ENCODE measurements at regions not wholly inside any gene's neighbourhood (a gene's known extent, or its start where the extent isn't known, plus 50 kb on each side); places are given as distances from the start of the nearest gene placed in this dataset.

DNA sequence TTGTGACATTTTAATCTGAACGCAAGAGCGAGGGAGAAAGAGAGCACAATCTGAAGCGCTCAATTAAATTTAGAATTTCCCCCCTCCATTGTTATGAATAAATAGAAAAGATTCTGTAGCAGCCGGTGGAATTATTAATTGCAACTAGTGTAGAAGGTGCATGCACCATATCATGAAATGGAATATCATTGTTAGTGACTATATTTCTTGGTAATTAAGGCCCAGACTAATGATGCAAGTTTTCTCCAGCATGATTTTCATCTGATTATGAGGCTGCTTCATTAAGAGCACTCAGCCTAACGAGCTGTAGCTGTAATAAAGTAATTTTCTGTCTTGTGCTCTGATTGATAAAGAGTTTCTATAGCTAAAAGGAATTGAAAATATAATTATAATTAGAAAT is 432.2 kb upstream of the SPRED2 start:
- no peak overlapping the region for H3K4me3 ChIP-seq (ENCODE audit: low read depth, low read length)
- no peak for DNase-seq (ENCODE audit: low read depth)
- TF ChIP-seq, protein P1, sequence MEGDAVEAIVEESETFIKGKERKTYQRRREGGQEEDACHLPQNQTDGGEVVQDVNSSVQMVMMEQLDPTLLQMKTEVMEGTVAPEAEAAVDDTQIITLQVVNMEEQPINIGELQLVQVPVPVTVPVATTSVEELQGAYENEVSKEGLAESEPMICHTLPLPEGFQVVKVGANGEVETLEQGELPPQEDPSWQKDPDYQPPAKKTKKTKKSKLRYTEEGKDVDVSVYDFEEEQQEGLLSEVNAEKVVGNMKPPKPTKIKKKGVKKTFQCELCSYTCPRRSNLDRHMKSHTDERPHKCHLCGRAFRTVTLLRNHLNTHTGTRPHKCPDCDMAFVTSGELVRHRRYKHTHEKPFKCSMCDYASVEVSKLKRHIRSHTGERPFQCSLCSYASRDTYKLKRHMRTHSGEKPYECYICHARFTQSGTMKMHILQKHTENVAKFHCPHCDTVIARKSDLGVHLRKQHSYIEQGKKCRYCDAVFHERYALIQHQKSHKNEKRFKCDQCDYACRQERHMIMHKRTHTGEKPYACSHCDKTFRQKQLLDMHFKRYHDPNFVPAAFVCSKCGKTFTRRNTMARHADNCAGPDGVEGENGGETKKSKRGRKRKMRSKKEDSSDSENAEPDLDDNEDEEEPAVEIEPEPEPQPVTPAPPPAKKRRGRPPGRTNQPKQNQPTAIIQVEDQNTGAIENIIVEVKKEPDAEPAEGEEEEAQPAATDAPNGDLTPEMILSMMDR (conservative IDR thresholded peaks at IDR 0.05; ENCODE audit: low read depth, low read length): no peak

DNA sequence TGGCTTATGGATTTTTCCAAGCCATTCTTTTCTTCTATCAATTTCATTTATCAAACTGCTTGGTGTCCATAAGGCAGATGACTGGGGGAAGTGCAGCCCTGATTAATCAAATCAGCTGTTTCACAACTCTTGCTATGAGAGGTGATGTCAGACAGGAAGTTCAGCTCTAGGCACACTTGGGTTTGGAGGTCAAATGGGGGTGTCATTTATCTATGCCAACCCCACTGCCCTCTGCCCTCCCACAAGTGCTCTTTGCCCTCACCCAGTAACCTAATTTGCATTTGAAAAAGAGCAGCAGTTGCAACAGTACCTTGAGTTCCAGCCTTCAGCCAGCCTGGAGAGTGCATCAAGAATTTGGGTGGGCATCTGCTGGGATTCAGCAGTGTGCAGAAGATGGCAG is 431.3 kb upstream of the SPRED2 start:
- no peak for DNase-seq (ENCODE audit: low read depth)
- H3K4me3 ChIP-seq (ENCODE audit: low read depth, low read length): no peak overlapping the region
- TF ChIP-seq, protein P1 (conservative IDR thresholded peaks at IDR 0.05; ENCODE audit: low read depth, low read length): no peak

DNA sequence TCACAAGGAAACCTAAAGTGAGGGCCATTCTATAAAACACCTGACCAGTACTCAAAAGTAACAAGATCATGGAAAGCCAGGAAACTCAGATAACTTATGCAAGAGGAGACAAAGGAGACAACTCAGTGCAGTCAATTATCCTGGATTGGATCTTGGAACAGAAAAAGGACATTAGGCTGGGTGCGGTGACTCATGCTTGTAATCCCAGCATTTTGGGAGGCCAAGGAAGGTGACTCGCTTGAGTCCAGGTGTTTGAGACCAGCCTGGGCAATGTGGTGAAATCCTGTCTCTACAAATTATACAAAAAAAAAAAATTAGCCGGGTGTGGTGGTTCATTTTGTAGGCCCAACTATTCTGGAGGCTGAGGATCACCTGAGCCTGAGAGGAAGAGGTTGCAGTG is 424.5 kb upstream of the SPRED2 start:
- DNase-seq (ENCODE audit: low read depth): no peak
- TF ChIP-seq, protein P1 (conservative IDR thresholded peaks at IDR 0.05; ENCODE audit: low read depth, low read length): no peak
- H3K4me3 ChIP-seq (ENCODE audit: low read depth, low read length): no peak overlapping the region

DNA sequence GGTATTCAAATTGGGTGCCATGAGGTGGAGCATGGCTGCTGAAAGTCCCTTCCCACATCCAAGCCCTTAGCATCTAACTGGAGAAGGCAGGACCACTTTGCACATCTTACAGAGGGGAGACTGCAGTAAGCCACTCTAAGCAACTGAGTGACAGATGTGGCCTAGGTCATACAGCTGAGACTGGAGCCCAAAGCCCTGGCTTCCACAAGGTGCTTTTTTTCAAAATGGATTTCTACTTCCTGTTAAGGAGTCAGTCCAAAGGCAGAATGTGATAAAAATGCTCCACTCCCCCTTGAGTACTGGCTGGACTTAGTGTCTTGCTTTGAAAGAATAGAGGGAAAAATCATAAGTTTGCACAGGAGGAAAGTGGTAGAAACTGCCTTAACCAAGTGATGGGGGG is 424.0 kb upstream of the SPRED2 start:
- H3K4me3 ChIP-seq (ENCODE audit: low read depth, low read length): no peak overlapping the region
- TF ChIP-seq, protein P1 (conservative IDR thresholded peaks at IDR 0.05; ENCODE audit: low read depth, low read length): no peak
- DNase-seq (ENCODE audit: low read depth): no peak

DNA sequence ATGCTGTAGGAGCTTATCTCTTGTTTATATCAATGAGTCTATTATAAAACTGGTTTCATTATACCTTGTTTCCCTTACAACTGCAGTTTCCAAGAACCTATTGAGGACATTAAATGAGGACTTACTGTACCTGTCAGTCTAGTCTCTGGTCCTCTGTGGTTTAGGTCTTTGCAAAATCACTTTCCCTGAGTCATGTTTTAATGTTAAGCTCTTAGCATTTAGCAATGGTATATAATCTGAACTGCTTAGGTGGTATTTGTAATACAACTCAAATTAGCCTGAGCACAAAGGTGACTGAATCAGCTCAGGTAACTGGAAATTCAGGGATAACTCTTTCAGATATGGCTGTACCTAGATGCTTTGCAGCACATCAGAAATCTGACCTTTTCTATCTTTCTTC is 418.3 kb upstream of the SPRED2 start:
- H3K4me3 ChIP-seq (ENCODE audit: low read depth, low read length): no peak overlapping the region
- TF ChIP-seq, protein P1 (conservative IDR thresholded peaks at IDR 0.05; ENCODE audit: low read depth, low read length): no peak
- no peak for DNase-seq (ENCODE audit: low read depth)

DNA sequence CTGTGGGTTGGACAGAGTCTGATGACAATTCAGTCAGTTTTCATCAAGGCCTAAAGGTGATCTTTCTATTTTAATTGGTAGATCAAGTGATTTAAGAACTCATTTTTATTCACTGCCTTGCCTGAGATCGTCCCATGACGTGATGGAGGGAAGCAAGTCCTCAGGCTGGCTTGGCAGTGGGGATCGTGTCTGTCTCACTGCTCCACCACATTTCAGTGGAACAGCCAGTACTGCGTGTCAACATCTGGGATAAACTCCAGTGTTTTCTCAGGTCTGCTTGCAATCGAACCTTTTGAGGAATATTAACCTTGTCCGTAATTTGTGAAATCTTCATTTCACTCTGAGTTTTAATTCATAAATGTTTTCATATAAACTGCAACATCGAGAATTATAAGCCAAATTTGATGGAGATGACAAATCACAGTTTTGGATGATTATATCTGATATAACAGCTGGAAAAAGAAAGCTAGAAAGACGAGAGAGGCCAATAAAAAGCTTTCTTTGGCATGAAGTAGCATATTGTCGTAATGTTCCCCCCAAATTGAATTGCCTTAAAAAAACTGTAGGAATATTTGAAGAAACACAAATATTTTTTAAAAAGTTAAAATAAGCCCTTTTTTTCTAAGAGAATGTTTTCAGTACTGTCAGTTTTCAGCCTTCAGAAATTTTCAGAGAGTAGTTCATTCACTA is 414.7 kb upstream of the SPRED2 start:
- H3K4me3 ChIP-seq (ENCODE audit: low read depth, low read length): no peak overlapping the region
- DNase-seq (ENCODE audit: low read depth): no peak
- TF ChIP-seq, protein P1 (conservative IDR thresholded peaks at IDR 0.05; ENCODE audit: low read depth, low read length): no peak

DNA sequence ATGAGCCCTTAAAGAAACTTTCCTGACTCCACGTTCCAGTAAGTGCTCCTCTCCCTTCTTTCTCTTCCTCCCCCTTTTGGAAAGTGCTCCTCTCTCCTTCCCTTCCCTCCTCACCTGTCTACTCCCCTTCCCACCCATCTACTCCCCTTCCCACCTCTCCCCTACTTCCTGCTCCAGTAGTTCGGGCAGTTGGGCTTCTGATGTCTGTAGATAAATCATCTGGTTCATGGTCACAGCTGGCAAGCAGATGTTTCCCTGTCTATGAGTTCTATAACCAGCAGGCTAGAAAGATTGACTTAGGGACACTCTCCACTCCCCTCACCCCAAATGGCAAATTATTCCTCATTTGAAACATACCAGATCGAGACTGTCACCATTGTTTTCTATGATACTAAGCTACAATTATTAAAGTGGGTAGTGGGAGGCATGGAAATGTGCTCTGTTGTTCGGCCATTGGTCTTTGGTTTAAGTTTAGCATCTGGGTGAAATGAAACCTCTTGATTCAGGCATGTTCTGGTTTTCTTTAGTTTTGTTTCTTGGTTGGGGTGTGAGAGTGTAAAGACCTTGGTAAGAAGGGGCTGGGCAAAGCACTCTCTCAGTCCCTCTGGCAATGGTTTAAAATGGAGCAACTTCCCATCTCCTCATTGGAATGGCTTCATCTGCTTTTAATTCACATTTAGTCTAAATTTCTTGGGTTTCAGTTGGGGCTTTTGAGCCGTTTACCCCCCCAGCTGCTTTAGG is 413.2 kb upstream of the SPRED2 start:
- no peak for DNase-seq (ENCODE audit: low read depth)

More for the DNA sequence above, 413.2 kb upstream of the SPRED2 start:
- TF ChIP-seq, protein P1 (conservative IDR thresholded peaks at IDR 0.05; ENCODE audit: low read depth, low read length): no peak
- no peak overlapping the region for H3K4me3 ChIP-seq (ENCODE audit: low read depth, low read length)

Data from choroid plexus epithelial cell (primary cell).